ENCODE measurements at regions not wholly inside any gene's neighbourhood (a gene's known extent, or its start where the extent isn't known, plus 50 kb on each side); places are given as distances from the start of the nearest gene placed in this dataset.
"Not testable (repeated sequence)": the region's sequence is repeated elsewhere in the genome, so short reads cannot be mapped to it uniquely, and the experiment has no call there.

GRCh38 chr7:76839214-76839613 lies 192.9 kb downstream of the SPDYE17 start:
- DNase-seq = not testable (repeated sequence)

DNA sequence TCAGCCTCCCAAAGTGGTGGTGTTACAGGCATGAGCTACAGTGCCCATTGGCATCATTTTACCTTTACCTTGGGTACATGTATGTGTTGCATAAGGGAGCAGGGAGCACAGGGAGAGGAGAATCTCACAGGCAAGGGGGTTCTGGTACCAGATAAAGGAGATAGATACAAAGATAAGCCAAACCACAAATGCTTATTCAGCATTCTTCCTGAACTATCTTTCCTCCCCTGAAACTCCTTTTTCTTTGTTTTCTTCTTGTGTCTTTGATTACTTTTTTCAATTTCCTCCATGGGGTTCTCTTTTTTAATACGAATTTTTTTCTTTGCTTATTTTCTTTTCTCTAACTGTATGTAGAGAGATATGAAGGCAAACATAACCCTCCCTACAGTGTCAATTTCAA lies 193.8 kb downstream of the SPDYE17 start:
- not testable (repeated sequence) for DNase-seq

DNA sequence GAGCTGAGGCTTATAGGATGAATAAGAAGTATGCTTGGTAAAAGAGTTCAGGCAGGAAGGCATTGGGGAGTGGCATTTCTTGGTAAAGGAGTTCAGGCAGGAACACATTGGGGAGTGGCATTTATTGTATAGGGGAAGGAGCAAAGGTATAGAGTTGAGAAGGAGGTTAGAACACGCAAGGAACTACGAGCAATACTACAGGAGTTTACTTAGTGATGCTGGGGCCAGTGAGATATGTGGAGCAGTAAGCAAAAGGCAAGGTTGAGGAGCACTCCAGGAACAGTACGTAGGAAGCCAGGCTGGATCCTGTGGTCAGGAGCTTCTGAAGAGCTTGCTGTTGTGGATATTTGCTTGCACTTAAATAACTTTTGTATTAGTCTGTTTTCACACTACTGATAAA lies 202.2 kb upstream of the POMZP3 start:
- not testable (repeated sequence) for DNase-seq

DNA sequence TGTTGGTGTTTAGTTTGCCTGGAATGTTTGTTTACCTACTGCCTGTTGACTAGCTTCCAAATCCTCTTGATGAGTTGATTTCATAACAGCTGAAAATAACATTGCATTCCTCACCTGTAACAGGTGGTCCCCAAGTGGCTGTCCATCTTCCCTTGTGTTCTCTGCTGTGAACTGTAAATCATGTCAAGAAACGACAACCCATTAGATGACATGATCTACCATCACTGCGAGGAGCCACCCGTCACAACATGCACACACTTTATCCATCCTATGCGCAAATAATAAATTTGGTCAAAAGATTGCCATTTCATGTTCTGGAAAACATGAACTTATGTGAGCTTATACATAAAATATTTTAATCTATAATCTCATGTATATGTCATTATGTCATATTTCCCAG lies 199.1 kb upstream of the POMZP3 start:
- not testable (repeated sequence) for DNase-seq

- not testable (repeated sequence) for DNase-seq
Measured at GRCh38 chr7:76809856-76810255, 182.8 kb upstream of the POMZP3 start.

DNA sequence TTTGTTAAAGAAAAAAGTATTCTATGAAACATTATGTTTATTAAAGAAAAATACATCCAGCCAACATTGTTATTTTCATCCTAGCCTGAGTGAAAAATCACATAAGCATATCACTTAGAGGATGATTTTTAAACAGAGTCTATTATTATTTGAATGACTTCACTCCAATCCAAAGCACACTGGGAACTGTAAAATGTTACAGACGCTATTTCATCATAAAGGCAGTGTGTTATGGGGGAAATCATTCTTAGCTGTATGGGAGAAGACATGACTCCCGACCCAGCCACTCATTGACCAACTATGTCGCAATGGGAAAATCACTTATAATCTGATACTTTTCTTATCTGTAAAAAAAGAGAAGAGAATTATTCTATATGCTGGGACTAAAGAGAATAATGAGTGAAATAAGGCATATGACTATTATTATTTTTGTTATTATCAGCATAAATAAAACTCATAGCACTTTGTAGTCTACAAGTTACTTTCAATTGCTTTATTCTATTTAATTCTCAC lies 180.6 kb upstream of the POMZP3 start:
- DNase-seq = not testable (repeated sequence)

DNA sequence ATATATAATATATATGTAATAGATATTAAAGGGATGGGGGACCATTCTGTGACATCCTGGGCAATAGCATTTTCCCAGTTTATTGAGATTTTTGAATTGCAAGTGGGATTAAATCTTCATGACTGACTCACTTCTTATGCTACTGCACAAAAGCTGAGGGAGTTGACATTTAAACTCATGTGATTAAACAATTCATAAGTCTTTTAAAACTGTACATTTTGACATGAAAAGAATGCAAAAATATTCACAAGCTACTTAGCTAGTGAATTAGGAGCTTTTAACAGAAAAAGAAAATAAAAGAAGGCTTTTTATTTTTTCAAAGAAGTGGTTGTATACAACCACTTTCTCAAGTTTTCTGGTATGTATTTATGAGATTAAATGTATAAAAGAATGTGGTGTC lies 179.4 kb upstream of the POMZP3 start:
- DNase-seq = not testable (repeated sequence)

GRCh38 chr7:76806010-76806409 lies 178.9 kb upstream of the POMZP3 start:
- not testable (repeated sequence) for DNase-seq

- DNase-seq = not testable (repeated sequence)
Measured at GRCh38 chr7:76805262-76805661, 178.2 kb upstream of the POMZP3 start.

DNA sequence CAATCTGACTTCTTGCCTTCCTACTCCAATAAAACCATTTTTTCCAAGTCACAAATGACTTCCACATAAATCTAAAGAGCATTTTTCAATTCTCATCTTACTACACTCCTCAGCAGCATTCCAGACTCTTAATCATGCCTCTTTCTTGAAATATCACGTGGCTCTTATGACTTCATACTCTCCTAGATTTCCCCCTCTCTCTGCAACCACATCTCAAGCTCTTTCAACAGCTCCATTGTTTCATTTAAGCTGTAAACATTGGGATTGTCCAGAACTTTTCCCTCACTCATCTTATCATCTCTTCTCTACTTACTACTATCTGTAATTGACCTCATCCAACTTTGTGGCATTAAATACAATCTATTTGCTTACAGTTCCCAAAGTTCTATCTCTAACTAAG lies 170.6 kb upstream of the POMZP3 start:
- not testable (repeated sequence) for DNase-seq

DNA sequence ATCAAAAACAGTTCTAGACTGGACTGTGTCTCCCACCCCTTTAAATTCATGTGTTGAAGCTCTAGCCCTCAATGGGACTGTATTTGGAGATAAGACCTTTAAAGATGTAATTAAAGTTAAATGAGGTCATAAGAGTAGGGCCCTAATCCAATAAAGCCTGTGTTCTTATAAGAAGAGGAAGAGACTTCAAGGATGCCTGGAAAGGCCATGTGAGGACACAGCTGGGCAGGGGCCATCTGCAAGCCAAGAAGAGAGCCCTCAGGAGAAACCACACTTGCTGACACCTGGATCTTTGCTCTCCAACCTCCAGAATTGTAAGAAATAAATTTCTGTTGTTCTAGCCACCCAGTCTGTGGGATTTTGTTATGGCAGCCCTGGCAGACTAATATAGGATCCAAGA lies 153.6 kb upstream of the POMZP3 start:
- not testable (repeated sequence) for DNase-seq

- peak; percentile 1 for DNase-seq
Measured at GRCh38 chr7:76774279-76774678, 147.2 kb upstream of the POMZP3 start.

- not testable (repeated sequence) for DNase-seq
Measured at GRCh38 chr7:76771980-76772379, 144.9 kb upstream of the POMZP3 start.

GRCh38 chr7:76763977-76764376 lies 136.9 kb upstream of the POMZP3 start:
- not testable (repeated sequence) for DNase-seq

DNA sequence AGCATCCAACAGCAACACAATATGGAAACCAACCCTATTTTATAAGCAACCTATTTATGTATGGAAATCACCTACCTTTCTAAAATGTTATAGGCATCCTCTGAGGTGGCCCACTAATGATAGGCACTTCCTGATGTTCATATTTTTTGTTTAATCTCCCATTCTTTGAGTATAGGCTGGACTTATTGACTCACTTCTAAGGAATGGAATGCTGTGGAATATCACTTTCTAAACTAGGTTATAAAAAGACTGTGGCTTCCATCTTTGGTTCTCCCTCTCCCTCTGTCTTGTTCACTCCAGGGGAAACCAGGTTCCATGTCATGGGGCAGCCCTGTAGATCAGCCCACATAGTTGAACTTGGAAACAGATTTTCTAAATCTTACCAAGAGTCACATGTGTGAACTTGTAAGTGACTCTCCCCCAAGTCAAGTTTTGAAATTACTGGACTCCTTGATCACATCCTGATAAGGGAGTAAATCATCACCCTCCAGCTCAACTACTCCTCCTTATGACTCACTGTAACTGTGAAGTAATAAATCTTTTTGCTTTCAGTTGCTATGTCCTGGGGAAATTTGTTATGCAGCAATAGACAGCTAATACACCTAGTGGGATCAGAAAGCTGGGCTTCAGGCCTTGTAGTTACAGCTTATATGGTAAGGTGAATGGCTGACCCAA lies 133.6 kb upstream of the POMZP3 start:
- DNase-seq = not testable (repeated sequence)

GRCh38 chr7:76739538-76739937 lies 112.5 kb upstream of the POMZP3 start:
- DNase-seq = peak; percentile 1

GRCh38 chr7:76736724-76737123 lies 109.6 kb upstream of the POMZP3 start:
- DNase-seq = not testable (repeated sequence)

DNA sequence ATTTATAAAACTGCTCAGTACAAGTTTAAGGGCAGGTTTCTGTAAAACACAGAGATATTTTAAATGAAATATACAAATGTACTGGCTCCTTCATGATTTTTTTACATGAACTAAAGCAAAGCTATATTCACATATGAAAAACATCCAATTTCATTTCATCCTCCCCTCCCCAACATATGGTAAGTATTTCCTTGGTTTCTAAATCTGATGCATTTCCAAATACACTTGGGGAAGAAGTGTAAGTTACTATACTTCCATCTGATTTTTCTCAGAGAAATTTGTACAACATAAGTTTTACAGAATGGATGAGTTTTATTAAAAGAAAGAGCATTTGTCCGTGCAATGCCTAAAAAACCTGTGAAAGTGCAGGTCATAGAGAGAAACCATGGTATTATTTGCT lies 109.0 kb upstream of the POMZP3 start:
- not testable (repeated sequence) for DNase-seq

DNA sequence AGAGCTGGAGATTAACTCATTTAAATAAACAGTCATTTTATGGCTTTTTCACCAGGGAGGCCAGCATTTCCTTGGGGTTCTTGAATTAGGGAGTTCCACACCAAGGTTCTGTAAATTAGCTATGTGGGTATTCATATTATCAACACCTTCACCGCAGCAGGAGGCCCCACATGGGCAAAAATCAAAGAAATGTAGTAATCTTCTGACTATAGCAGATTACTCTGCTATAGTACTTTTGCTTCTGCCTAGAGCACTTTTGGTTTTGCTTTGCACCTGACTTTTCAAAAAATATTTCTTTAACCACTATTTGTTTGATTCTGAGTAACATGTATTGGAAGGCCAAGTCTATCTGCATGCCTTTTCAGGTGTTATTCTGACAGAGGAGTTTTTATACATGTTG lies 108.6 kb upstream of the POMZP3 start:
- DNase-seq = not testable (repeated sequence)

GRCh38 chr7:76728571-76728974 lies 101.5 kb upstream of the POMZP3 start:
- not testable (repeated sequence) for DNase-seq

DNA sequence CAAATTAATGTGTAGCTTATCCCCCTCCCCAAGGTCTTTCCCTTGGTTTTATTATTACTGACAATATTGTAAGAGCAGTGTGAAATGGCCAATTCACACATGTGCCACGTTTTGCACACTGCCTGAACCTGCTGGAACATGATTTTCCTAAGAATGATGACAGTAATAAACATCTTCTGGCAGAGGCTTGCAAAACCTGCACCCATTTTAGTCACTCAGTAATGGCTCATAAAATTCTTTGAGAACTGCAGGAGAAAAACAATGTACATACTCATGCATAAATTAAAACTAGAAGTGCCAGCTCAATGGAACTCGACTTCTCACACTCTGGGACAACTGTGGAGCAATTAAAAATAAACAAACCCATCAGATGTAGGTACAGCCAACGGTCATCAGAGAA lies 96.8 kb upstream of the POMZP3 start:
- not testable (repeated sequence) for DNase-seq

GRCh38 chr7:76716551-76716950 lies 89.5 kb upstream of the POMZP3 start:
- not testable (repeated sequence) for DNase-seq

- DNase-seq = not testable (repeated sequence)
Measured at GRCh38 chr7:76712926-76713325, 85.8 kb upstream of the POMZP3 start.

DNA sequence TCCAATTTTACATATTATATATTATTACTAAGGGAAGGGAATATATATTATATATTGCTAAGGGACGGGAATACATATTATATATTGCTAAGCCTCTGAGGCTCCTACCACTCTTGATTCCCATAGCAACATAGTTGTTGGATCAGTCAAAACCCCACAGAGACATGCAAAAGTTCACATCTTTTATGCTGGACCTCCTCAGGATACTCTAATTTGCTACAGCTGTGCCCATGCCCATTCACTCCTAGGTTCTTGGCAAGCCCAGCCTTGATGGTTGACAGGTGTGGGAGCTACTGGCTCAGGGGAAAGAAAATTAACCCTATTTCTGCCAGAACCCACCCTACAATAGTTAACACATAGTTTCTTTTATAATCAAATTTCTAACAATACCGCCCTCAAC lies 84.6 kb upstream of the POMZP3 start:
- DNase-seq = not testable (repeated sequence)

GRCh38 chr7:76709703-76710102 lies 82.6 kb upstream of the POMZP3 start:
- not testable (repeated sequence) for DNase-seq
